SK-N-SH (cell line): ENCODE measurements at regions not wholly inside any gene's neighbourhood (a gene's known extent, or its start where the extent isn't known, plus 50 kb on each side); places are given as distances from the start of the nearest gene placed in this dataset.

Source experiments
- CTCF ChIA-PET: fragments of 300-600, 350-600 bp; formaldehyde crosslinking; extraction: SDS; loops from one replicate; lab custom pipeline; 2021; lab: Yijun Ruan, JAX
- POLR2A ChIA-PET: fragments of 350-600 bp; sonication (Branson Sonifier 250); formaldehyde crosslinking; extraction: SDS; loops from one replicate; lab custom pipeline; 2020; ENCODE audit warnings: antibody characterized with exemption, inconsistent platforms; lab: Yijun Ruan, JAX
- DNase-seq: peaks from one replicate; pipeline ENCODE4 v3.0.0; 2012
- H2AFZ ChIP-seq: fragments of 200-600 bp; sonication (generic); 2 replicates; pipeline ENCODE4 v1.8.1; 2016; ENCODE audit warnings: antibody characterized with exemption, mild to moderate bottlenecking, low read depth
- H3F3A ChIP-seq: fragments of 200-600 bp; sonication (generic); replicated peaks from 2 replicates; pipeline ENCODE3; 2016; ENCODE audit warnings: antibody characterized with exemption, mild to moderate bottlenecking; ENCODE audit not compliant: insufficient read depth
- H3K27ac ChIP-seq, 2 experiments: fragments of 200-500 bp in 1 of 2; fragments of 200-600 bp in 1 of 2; sonication (Bioruptor generic) in 1 of 2; sonication (generic), shearing (Covaris generic) in 1 of 2; 2 replicates each; pipeline versions ENCODE4 v1.5.1 to v1.6.1; 2014 to 2016; ENCODE audit warnings: low read depth in 2 of 2, inconsistent platforms in 1 of 2, low read length in 1 of 2, mild to moderate bottlenecking in 1 of 2, mixed read lengths in 1 of 2
- H3K27me3 ChIP-seq: fragments of 200-600 bp; sonication (generic), shearing (Covaris generic); 2 replicates; pipeline ENCODE4 v1.6.1; 2016; ENCODE audit warnings: mixed run types; ENCODE audit not compliant: insufficient read depth
- H3K36me3 ChIP-seq, 2 experiments: fragments of 200-500 bp in 1 of 2; fragments of 200-600 bp in 1 of 2; sonication (Bioruptor generic) in 1 of 2; sonication (generic) in 1 of 2; replicated peaks in 1 of 2; 2 replicates each; pipeline versions ENCODE3 to v1.5.1; 2014 to 2016; ENCODE audit warnings: low read length in 1 of 2, mild to moderate bottlenecking in 1 of 2; ENCODE audit not compliant: insufficient read depth in 2 of 2, control insufficient read depth in 1 of 2
- H3K4me1 ChIP-seq, 2 experiments: fragments of 200-500 bp in 1 of 2; fragments of 200-600 bp in 1 of 2; sonication (Bioruptor generic) in 1 of 2; sonication (generic), shearing (Covaris generic) in 1 of 2; 2 replicates each; pipeline versions ENCODE4 v1.5.1 to v1.6.1; 2014 to 2016; ENCODE audit warnings: low read depth in 1 of 2, low read length in 1 of 2, mixed run types in 1 of 2; ENCODE audit not compliant: insufficient read depth in 2 of 2, control insufficient read depth in 1 of 2
- H3K4me2 ChIP-seq: fragments of 200-600 bp; sonication (generic), shearing (Covaris generic); 2 replicates; pipeline ENCODE4 v1.6.1; 2017; ENCODE audit warnings: mixed run types
- H3K4me3 ChIP-seq, 2 experiments: fragments of 200-500 bp in 1 of 2; fragments of 200-600 bp in 1 of 2; sonication (Bioruptor generic) in 1 of 2; sonication (generic), shearing (Covaris generic) in 1 of 2; 2 replicates each; pipeline versions ENCODE4 v1.5.1 to v1.8.1; 2014 to 2016; ENCODE audit warnings: low read depth in 2 of 2, inconsistent platforms in 1 of 2, low read length in 1 of 2, mild to moderate bottlenecking in 1 of 2, mixed read lengths in 1 of 2, moderate library complexity in 1 of 2
- H3K79me2 ChIP-seq: fragments of 200-600 bp; sonication (generic); 2 replicates; pipeline ENCODE4 v1.8.1; 2017; ENCODE audit warnings: mild to moderate bottlenecking; ENCODE audit not compliant: insufficient read depth
- H3K9ac ChIP-seq: fragments of 200-600 bp; sonication (generic); 2 replicates; pipeline ENCODE4 v1.6.1; 2017; ENCODE audit warnings: mixed run types
- H3K9me2 ChIP-seq: fragments of 200-600 bp; sonication (generic); 2 replicates; pipeline ENCODE4 v1.6.1; 2017; ENCODE audit warnings: mixed run types
- H3K9me3 ChIP-seq: fragments of 200-600 bp; sonication (generic); 2 replicates; pipeline ENCODE4 v1.6.1; 2017; ENCODE audit warnings: mixed run types, mild to moderate bottlenecking, moderate library complexity
- H4K20me1 ChIP-seq: fragments of 200-600 bp; sonication (generic); 2 replicates; pipeline ENCODE4 v1.6.1; 2017; ENCODE audit warnings: mild to moderate bottlenecking, mixed run types; ENCODE audit not compliant: insufficient read depth
- ELF1 ChIP-seq: IDR thresholded peaks from 2 replicates; pipeline ENCODE4 v1.4.0; 2012
- EP300 ChIP-seq, 2 experiments: IDR thresholded peaks; 2 replicates each; pipeline versions ENCODE4 v1.4.0 to v1.6.1; 2012; ENCODE audit warnings: borderline replicate concordance in 1 of 2, low read depth in 1 of 2, low read length in 1 of 2
- FOXJ3 ChIP-seq: sonication (generic); formaldehyde crosslinking; IDR thresholded peaks from 2 replicates; pipeline ENCODE4 v1.5.1; 2020; ENCODE audit warnings: mild to moderate bottlenecking, missing genetic modification reagents
- FOXM1 ChIP-seq: IDR thresholded peaks from 2 replicates; pipeline ENCODE4 v1.4.0; 2012; ENCODE audit warnings: low read depth, mild to moderate bottlenecking
- GABPA ChIP-seq: IDR thresholded peaks from 2 replicates; pipeline ENCODE4 v1.4.0; 2012; ENCODE audit warnings: low read depth, mild to moderate bottlenecking
- MEF2A ChIP-seq: IDR thresholded peaks from 2 replicates; pipeline ENCODE4 v1.4.0; 2012; ENCODE audit warnings: low read depth, borderline replicate concordance
- POLR2AphosphoS5 ChIP-seq: IDR thresholded peaks from 2 replicates; pipeline ENCODE4 v1.6.1; 2012; ENCODE audit warnings: low read depth, low read length
- RCOR1 ChIP-seq: fragments of 150-350 bp; IDR thresholded peaks from 2 replicates; pipeline ENCODE4 v1.6.1; 2017; ENCODE audit warnings: antibody characterized with exemption, low read length
- RXRA ChIP-seq: IDR thresholded peaks from 2 replicates; pipeline ENCODE4 v1.4.0; 2012; ENCODE audit warnings: low read depth, mild to moderate bottlenecking, borderline replicate concordance
- TAF1 ChIP-seq: IDR thresholded peaks from 2 replicates; pipeline ENCODE4 v1.6.1; 2012; ENCODE audit warnings: low read depth, mild to moderate bottlenecking, low read length, moderate library complexity, borderline replicate concordance
- TCF12 ChIP-seq: IDR thresholded peaks from 2 replicates; pipeline ENCODE4 v1.4.0; 2012
- YY1 ChIP-seq: IDR thresholded peaks from 2 replicates; pipeline ENCODE4 v1.4.0; 2012; ENCODE audit warnings: low read depth, mild to moderate bottlenecking
- WGBS: methylation state at CpG from one replicate; pipeline ENCODE4 v1.1.6; 2017; ENCODE audit warnings: low lambda C conversion rate; 5-methylcytosine and 5-hydroxymethylcytosine counted together
- TF ChIP-seq, protein P1 (sequence below): IDR thresholded peaks from 2 replicates; pipeline ENCODE4 v1.4.0; 2012; ENCODE audit warnings: low read depth, borderline replicate concordance
- TF ChIP-seq, protein P2 (sequence below): IDR thresholded peaks from 2 replicates; pipeline ENCODE4 v1.6.1; 2012; ENCODE audit warnings: mild to moderate bottlenecking, low read depth, low read length, moderate library complexity
- TF ChIP-seq, protein P3 (sequence below): fragments of 150-350 bp; IDR thresholded peaks from 2 replicates; pipeline ENCODE4 v1.6.1; 2017; ENCODE audit warnings: antibody characterized with exemption, low read length, low read depth, borderline replicate concordance
- TF ChIP-seq, protein P4 (sequence below): IDR thresholded peaks from 2 replicates; pipeline ENCODE4; 2012

DNA sequence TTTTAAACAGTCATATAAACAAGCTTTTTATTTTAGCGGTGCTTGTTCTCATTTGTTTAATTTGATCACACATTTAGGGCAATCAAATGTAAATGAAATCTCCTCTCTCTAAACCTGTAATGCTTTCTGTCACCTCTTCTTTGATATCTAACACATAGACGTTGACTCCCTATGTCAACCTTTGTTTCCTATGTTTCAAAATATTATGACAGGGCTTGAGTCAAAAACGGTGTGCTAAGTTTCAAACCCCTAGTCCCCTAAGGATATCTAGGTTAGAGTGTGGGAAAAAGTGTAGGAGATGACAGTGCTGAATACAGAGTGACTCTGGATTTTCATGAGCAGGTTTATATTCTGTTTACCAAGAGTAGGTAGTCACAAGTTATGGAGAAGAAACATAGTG, 224.0 kb upstream of the CNKSR2 start:
- H3K27me3 ChIP-seq: no peaks in the 10 kb centered on the region
- H3K9me3 ChIP-seq: no peaks in the 10 kb centered on the region
- H3K79me2 ChIP-seq: no peaks in the 10 kb centered on the region
- H3K4me2 ChIP-seq: no peak overlapping the region
- H3K36me3 ChIP-seq: no peaks in the 10 kb centered on the region
- TF ChIP-seq, protein P1, sequence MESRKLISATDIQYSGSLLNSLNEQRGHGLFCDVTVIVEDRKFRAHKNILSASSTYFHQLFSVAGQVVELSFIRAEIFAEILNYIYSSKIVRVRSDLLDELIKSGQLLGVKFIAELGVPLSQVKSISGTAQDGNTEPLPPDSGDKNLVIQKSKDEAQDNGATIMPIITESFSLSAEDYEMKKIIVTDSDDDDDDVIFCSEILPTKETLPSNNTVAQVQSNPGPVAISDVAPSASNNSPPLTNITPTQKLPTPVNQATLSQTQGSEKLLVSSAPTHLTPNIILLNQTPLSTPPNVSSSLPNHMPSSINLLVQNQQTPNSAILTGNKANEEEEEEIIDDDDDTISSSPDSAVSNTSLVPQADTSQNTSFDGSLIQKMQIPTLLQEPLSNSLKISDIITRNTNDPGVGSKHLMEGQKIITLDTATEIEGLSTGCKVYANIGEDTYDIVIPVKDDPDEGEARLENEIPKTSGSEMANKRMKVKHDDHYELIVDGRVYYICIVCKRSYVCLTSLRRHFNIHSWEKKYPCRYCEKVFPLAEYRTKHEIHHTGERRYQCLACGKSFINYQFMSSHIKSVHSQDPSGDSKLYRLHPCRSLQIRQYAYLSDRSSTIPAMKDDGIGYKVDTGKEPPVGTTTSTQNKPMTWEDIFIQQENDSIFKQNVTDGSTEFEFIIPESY: no peak
- TF ChIP-seq TAF1 (no peak), FOXJ3 (CRISPR knock-in tag) (no peak), MEF2A (no peak), RXRA (no peak), RCOR1 (no peak), YY1 (no peak), EP300 (IDR thresholded peaks at IDR 0.05; ENCODE audit: borderline replicate concordance in 1 of 2, low read depth in 1 of 2, low read length in 1 of 2) (no peak), ELF1 (no peak), TCF12 (no peak), GABPA (no peak), POLR2AphosphoS5 (no peak), FOXM1 (no peak)
- TF ChIP-seq, protein P2, sequence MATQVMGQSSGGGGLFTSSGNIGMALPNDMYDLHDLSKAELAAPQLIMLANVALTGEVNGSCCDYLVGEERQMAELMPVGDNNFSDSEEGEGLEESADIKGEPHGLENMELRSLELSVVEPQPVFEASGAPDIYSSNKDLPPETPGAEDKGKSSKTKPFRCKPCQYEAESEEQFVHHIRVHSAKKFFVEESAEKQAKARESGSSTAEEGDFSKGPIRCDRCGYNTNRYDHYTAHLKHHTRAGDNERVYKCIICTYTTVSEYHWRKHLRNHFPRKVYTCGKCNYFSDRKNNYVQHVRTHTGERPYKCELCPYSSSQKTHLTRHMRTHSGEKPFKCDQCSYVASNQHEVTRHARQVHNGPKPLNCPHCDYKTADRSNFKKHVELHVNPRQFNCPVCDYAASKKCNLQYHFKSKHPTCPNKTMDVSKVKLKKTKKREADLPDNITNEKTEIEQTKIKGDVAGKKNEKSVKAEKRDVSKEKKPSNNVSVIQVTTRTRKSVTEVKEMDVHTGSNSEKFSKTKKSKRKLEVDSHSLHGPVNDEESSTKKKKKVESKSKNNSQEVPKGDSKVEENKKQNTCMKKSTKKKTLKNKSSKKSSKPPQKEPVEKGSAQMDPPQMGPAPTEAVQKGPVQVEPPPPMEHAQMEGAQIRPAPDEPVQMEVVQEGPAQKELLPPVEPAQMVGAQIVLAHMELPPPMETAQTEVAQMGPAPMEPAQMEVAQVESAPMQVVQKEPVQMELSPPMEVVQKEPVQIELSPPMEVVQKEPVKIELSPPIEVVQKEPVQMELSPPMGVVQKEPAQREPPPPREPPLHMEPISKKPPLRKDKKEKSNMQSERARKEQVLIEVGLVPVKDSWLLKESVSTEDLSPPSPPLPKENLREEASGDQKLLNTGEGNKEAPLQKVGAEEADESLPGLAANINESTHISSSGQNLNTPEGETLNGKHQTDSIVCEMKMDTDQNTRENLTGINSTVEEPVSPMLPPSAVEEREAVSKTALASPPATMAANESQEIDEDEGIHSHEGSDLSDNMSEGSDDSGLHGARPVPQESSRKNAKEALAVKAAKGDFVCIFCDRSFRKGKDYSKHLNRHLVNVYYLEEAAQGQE: no peak
- TF ChIP-seq, protein P3, sequence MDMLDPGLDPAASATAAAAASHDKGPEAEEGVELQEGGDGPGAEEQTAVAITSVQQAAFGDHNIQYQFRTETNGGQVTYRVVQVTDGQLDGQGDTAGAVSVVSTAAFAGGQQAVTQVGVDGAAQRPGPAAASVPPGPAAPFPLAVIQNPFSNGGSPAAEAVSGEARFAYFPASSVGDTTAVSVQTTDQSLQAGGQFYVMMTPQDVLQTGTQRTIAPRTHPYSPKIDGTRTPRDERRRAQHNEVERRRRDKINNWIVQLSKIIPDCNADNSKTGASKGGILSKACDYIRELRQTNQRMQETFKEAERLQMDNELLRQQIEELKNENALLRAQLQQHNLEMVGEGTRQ: no peak
- TF ChIP-seq, protein P4, sequence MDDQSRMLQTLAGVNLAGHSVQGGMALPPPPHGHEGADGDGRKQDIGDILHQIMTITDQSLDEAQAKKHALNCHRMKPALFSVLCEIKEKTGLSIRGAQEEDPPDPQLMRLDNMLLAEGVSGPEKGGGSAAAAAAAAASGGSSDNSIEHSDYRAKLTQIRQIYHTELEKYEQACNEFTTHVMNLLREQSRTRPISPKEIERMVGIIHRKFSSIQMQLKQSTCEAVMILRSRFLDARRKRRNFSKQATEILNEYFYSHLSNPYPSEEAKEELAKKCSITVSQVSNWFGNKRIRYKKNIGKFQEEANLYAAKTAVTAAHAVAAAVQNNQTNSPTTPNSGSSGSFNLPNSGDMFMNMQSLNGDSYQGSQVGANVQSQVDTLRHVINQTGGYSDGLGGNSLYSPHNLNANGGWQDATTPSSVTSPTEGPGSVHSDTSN: no peak
- no peaks in the 10 kb centered on the region for H4K20me1 ChIP-seq
- no peaks in the 10 kb centered on the region for H3F3A ChIP-seq
- 11% methylated on average over 3 of the region's 3 CpGs for WGBS
- no peak overlapping the region for H3K9ac ChIP-seq
- H3K27ac ChIP-seq: no peak overlapping the region
- H2AFZ ChIP-seq: no peak overlapping the region
- no peak overlapping the region for H3K4me3 ChIP-seq
- CTCF ChIA-PET: no interaction called here
- DNase-seq: no peak
- POLR2A ChIA-PET: no interaction called here
- H3K4me1 ChIP-seq: no peaks in the 10 kb centered on the region
- no peaks in the 10 kb centered on the region for H3K9me2 ChIP-seq
